HG02870 (cell line): ENCODE measurements at regions not wholly inside any gene's neighbourhood (a gene's known extent, or its start where the extent isn't known, plus 50 kb on each side); places are given as distances from the start of the nearest gene placed in this dataset.
"Not testable (repeated sequence)": the region's sequence is repeated elsewhere in the genome, so short reads cannot be mapped to it uniquely, and the experiment has no call there.

ENCODE experiments used
- ATAC-seq: cut with Tn5 transposase; IDR thresholded peaks from one replicate; pipeline ENCODE4 v1.9.1; 2021; ENCODE audit warnings: mild to moderate bottlenecking, moderate library complexity; ENCODE audit not compliant: unreplicated experiment

DNA sequence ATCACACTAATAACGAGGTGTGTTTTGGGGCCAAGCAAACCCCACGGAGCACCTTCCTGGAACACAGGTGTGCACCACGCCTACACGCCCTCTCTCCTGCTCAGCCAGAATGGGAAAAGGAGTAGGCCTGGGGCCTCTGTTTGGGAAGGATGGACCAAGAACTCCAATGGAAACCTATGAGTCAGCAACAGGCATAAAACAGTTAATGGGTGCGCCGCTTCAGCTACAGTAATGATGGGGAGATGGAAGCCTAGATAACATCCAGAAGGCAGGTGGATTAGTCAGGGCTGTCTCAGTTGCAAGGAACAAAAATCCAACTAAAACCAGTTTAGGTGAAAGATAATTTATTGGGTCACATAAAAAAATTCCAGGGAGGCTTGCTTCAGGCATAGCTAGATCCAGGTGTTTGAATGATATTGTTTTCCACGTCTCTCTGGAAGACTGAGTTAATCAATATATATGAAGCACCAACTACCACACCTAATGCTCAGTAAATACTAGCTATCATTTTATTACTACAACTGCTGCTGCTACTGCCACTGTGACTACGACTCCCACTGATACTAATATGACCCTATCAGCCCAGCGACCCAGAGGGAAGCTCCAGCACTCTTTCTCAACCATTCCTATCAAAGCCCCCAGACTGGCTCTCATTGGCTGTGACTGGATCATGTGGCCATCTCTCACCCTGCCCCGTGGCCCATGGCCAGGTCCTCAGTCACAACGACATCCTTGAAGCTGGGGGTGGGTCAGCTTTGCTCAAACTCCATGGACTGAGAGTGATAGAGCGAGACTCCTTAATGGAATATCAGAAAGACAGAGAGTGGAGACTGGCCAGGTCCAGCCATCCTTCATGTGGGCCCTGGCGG lies 155.2 kb upstream of the PTPN1 start:
- ATAC-seq = no peak

DNA sequence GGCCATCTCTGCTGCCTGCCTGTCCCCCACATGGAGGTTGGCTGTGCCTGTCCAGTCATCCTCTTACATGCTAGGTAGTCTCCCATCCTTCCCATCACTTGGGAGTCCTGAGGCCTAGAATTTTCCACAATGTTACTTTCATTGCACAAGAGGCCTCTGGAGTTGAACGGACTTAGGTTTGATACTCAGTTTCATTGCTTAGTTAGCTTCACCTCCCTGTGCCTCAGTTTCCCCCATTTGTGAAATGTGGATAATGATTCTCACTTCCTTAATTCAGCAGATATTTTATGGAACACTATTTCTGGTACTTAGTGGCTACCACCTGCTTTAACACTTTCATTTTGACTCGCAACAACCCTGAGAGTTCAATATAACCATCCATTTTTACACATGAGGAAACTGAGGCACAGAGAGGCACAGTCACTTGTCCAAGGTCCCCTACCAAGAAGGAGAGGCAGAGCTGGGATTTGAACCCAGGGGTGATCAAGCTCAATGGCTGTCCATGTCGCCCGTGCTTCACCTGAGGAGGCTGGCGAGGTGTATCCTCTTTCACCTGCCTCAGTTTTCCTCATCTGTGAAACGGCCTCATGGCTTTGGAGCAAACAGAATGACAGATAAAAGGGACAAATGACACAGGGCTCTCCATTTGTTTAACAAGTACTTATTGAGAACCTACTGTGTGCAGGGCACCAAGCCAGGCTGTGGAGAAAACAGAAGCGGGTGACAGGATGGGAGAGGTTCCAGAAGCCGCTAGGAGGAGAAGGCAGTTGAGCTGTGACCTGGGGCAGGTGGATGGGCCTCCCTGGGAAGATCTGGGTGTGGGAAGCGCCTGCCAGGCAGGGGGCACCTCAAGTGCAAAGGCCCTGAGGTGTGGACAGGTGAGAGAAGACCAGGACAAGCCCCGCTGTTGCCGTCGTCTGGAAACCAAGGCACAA lies 154.3 kb upstream of the PTPN1 start:
- no peak for ATAC-seq

DNA sequence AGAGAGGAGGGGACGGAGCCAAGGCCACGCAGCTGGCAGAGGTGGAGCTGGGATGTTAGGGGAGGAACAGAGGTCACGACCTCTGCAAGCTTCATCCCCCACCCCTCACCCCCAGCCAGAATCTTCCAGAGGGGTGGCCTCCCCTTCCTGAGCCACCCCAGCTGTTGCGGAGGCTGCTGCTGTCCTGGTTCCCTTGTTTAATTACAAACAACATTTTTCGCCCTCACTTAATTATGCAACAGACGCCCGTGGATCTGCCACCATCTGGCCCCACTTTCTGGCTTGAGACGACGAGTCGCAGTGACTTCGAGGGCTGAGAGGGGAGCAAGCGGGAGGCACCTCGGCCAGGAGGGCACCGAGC lies 153.7 kb upstream of the PTPN1 start:
- ATAC-seq = no peak

DNA sequence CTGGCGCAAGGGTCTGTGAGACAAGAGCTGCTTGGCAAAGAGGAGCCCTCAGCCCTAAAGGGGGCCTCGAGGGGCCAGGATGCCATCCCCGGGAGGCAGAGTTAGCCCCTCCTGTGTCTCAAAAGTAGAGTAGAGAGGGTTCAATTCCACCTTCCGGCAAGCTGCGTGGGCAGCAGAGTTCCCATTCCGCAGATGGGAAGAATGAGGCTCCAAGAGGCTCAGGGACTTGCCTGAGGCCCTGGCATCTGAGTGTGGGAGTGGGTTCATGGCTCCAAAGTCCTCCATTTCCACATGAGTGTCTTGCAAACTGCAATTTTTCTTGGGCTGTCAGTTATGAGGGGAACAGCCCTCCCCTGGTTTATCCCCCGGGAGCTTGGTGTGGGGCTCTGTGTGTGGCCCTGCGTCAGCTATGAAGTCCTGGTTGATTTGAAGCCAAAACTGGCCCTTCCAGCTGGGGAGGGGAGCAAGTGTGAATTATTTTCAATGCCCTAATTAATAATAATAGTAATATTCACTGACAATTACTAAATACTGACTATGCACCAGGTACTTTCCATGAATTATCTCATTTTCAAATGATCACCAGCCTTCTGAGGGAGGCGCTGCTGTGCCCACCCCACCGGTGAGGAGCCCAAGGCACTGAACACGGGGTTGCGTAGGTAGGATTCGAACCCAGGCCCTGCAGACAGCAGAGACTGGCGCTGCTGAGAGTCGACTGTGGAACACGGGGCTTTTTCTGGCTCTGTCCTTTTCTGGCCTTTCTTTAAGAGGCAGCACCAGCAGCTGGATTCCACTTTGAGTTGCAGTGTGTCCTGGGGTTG lies 153.0 kb upstream of the PTPN1 start:
- ATAC-seq = no peak

DNA sequence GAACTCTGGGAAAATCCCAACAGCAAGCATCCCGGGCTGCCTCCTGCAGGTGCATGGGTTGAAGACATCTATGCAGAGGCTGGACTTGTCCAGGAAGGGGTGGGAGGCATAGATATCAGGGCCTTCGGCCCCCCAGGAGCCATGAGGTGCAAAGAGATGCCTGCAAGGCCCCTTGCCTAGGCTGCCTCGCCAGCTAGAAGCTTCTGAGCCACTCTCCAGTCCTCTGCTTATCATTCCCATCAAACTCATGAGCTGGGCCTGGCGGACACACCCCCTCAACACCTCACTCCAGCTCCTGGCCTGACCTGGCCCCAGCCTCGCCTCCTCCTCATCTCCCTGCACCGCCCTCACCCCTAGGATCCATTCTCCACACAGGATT lies 152.4 kb upstream of the PTPN1 start:
- ATAC-seq = no peak

DNA sequence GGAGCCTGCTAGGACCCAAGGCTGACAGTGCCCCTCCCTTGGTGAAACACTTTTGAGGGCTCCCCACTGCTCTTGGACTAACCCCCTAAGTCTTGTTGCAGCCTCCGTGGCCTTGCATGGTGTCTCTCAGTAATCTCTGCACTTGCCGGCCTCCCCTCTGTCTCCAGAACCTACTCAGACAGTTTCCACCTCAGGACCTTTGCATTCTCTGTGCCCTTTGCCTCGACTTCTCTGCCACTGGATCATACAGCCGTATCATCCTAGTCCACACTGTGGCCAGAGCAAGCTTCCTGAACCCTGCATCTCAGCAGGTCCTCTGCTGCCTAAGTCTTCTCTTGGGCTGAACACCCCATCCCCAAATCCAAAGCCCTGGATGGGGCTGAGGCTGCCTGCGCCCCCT lies 152.0 kb upstream of the PTPN1 start:
- ATAC-seq = no peak

DNA sequence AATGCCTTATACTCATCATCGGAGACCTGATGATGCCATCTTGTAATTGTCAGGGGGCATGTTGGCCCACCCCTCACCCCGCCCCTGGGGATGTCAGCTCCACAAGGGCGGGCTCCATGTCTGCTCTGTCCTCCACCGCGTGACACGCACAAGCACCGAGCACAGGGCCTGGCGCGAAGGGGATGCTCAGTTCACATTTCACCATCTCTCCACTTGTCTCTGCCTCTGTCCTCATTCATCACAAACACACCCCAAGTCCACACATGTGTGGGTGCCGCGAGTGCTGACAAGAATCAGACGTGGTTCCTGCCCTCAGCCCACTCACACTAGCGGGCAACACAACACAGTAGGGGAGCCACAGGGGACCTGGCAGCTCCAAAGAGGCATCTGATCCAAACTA lies 151.2 kb upstream of the PTPN1 start:
- no peak for ATAC-seq

DNA sequence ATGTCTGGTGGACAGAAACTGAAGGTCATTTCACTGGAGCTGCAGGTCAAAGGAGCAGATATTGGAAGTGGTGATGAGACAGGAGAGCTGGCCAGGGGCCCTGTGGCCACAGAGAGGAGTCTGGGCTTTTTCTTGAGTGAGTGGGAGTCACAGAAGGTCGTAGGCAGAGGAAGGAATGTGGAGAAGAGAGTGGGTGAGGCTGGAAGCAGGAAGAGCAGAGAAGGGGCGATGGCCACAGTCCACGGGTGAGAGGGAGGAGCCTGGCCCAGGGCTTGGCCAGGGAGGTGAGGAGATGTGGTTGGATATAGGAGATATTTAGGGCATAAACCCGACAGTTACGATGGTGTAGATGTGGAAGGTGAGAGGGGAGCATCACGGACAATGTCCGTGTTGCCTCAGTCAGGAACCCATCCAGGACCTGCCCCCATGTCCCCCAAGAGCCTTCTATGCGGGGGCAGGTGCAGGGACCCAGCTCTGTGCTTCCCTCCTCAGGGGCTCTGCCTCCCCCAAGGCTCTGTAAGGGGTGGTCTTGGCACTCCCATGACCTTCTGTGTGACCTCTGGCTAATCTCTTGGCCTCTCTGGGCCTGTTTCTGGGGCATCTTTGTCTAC lies 150.5 kb upstream of the PTPN1 start:
- no peak for ATAC-seq

DNA sequence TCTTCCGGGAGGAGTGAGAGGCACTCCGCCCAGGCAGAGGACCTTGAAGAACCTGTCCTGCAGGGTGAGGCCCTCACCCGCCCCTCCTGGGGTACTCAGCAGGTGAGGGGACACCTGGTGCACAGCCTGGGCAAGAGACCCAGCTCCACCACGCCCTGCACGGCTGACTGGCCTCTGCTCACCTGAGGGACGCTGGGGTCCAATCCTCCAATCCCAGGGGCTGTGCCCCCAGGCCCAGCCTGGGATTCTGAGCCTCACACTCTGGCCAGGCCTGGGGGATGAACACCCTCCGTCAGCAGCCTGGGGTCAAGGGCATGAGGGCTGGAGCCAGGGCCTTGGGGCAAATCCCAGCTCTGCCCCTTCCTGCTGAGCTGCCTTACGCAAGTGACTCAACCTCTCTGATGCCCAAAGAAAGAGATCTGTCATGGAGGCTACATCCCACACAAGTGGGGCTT lies 149.9 kb upstream of the PTPN1 start:
- no peak for ATAC-seq

DNA sequence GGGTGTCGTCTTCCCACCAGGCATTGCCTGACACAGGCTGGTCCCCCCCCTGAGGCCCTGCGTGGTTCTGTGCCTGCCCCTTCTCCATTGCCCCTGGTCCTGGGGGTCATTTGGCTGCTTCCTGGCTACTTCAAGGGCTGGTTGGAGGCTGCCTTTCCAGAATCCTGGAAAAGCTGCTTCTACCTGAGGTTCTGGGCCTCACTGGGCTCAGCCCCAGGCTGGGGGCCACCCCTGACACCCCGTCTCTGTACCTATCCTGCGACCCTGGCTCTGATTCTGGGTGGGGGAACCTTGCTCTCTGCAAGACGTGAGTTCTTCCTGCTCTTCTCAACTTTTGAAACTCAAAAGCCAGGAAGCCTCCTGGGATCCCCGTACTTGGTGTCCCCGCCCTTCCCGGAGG lies 149.3 kb upstream of the PTPN1 start:
- ATAC-seq = no peak

DNA sequence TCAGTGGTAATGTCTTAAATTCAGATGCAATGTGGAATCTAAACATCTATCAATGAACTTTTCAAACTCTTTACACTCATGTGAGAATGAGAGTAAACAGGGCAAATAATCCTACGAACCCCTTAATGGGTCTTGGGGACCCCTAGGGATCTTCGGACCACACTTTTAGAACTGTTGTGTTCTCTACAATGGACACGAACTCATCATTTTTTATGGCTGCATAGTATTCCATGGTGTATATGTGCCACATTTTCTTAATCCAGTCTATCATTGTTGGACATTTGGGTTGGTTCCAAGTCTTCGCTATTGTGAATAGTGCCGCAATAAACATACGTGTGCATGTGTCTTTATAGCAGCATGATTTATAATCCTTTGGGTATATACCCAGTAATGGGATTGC lies 148.0 kb upstream of the PTPN1 start:
- ATAC-seq = not testable (repeated sequence)

DNA sequence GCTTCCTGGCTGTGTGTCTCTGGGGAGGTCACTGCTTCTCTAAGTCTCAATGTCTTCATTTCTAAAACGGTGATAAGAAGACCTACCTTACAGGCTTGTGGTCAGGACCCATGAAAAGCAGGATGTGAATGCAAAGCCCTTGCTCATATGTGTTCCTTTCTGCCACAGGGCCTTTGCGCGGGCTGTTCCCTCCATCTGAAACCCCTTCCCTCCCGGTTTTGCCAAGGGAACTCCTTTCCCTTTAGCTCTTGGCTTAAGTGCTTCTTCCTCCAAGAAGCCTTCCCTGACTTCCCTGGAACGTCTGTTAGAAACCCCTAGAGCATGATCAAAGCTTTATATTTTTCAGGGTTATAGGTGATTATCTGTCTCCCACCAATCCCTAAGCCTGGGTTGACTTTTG lies 147.2 kb upstream of the PTPN1 start:
- no peak for ATAC-seq

DNA sequence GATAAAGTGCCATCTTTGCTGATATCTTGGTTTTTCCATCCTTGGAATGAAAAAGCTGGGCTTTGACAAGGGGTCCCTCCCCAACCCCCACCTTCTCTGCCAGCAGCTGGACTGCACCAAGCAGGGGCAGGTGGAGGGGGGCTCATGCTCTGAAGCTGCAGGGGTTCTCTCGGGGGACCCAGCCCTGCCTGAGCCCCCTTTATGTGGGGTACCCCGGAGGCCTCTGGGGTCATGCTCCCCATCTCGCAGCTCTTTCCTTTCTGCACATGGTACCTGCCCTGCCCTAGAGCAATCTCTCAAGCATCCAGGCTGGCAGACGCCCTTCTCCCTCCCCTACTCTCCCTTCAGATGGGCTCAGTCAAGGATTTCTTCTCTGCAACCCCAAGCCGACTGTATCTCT lies 146.7 kb upstream of the PTPN1 start:
- ATAC-seq = no peak

DNA sequence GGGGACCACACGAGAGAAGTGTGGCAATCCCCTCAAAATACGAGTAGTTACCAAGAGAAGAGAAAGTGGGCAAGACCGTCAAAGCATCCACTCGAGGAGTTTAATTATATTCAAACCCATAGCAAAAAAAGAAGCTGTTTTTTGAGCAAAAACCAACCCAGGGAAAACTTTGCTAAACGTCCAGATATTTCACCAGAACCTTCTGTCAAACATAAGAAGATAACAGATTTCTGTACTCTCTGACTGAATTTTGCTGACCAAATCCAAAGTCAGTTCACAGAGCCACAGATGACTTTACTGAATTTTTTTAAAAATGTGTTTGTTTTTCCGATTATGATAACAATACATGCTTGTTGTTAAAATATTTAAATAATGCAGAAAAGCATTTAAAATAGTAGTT lies 145.6 kb upstream of the PTPN1 start:
- ATAC-seq = no peak

DNA sequence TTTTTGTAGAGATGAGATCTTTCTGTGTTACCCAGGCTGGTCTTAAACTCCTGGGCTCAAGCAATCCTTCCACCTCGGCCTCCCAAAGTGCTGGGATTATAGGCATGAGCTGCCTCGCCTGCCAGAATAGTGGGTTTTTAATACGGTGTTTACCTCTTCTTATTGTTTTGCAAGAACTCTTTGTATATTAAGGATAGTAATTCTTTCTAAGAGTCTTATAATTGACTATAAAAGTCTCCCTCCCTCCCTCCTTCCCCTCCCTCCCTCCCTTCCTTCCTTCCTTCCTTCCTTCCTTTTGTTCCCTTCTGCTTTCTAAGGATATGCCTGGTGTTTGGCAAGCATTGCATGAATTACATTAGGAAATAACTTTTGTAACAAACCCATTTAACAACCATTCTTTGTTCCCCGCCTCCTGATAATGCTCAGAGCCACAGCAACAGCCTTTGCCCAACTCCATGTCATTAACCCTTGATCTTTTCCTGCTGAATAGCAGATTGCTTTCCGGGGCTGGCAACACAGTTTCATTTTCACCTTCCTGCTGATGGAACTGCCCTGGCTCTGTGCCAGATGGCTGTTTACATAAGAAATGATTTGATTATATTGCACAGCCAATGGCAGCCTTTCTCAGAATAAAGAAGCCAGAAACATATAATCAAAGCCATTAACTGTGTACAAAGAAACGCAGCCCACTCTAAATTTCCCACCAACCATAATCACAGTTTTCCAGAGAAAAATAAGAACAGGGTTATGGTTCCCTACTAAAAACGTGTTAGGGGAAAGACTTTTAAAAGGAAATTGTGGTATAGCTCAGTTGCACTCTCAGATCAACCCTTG lies 143.7 kb upstream of the PTPN1 start:
- no peak for ATAC-seq

DNA sequence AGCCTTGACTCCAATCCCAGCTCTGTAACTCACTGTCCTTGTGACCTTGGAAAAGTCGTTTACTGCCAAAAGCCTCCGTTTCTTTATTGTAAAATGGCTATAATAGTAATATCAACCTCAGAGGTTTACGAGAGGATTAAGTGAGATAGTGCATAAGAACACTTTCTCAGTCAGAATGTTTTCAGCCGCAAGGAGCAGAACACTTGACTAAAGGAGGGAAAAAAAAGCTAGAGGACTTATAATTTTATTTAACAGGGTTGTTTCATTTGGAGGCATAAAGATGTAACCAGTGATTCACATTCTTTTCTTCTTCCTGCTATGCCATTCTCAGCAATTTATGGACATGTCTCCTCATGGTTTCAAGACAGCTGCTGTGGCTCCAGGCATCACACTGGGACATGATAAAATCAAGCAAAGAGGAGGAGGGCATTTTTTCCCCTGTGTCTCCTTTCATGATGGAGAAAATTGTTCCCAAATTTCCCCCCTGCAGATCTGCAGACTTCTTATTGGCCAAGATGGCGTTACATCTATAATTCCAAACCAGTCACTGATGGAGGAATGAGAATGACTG lies 143.0 kb upstream of the PTPN1 start:
- no peak for ATAC-seq

DNA sequence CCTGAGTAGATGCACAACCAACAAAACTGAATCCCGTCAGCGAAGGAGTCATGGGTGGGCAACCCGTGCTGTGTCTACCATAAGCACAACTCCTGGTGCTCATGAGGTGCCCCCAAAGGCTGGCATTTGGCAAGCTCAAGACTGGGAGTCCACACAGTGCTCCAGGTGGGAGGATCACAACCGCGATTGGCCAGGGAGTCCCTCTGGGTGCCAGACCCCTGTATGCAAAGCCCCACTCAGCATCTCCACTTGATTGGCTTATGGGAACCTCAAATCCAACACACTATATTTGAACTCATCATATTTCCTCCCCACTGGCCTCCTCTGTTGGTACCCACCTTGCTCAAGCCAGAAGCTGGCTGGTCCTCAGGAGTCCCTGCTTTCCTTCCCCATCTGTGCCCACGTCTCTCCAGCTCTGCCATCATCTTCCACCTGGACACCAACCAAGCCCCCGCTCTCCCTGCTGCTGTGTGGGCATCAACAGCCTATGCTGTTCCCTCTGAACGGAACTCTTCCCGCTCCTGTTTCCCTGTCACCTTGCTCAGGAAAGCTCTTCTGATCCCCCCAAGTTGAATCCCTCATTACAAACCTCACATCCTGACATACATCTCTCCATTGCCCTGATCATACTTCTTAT lies 142.3 kb upstream of the PTPN1 start:
- ATAC-seq = no peak

DNA sequence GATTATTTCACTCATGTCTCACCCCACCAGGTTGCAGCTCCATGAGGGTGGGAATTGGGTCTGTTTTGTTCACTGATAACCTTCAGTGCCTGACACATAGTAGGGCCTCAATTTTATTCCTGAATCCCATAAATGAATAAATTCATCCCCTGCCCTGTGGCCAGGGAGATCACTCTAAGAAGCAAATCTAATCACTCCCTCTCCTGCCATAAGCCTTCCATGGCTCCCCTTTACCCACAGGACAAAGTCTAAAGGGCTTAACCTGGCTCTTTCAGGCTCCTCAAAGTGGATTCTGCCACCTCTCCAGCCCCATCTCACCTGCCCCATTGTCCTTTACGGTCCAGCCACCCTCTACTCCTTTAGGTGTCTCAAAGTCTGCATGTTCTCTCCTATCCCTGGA lies 141.8 kb upstream of the PTPN1 start:
- ATAC-seq = no peak

DNA sequence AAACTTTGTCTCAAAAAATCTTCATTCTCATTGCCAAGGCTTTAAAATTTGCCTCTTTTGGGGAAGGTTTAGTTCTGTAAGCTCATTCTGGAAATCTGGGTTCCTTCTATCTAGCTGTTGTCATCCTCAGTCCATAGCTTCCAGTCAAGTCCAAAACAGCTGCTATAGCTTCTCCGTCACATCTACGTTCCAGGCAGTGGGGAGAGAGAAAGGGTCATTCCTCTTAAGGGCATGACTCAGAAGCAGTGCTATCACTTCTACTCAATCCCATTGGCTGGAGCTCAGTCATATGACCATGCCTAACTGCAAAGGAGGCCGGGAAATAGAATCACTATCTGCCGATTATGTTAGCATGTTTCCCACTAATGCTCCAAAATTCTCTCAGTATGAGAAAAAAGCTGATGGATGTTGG lies 141.4 kb upstream of the PTPN1 start:
- ATAC-seq = no peak
